GM10266 (cell line): ENCODE measurements at regions not wholly inside any gene's neighbourhood (a gene's known extent, or its start where the extent isn't known, plus 50 kb on each side); places are given as distances from the start of the nearest gene placed in this dataset.

Experiments used
- DNase-seq: peaks from one replicate; pipeline ENCODE4 v3.0.0; 2012; ENCODE audit errors: extremely low spot score
- CTCF ChIP-seq: IDR thresholded peaks from 2 replicates; pipeline ENCODE4 v1.5.1; 2012; ENCODE audit warnings: mild to moderate bottlenecking, low read depth; ENCODE audit not compliant: control insufficient read depth, insufficient read depth; ENCODE audit errors: missing control alignments

GRCh38 chr9:23220957-23221356 is 605.1 kb downstream of the ELAVL2 start:
- no peak for DNase-seq
- no peak for TF ChIP-seq CTCF

GRCh38 chr9:23229890-23230317 is 596.1 kb downstream of the ELAVL2 start:
- TF ChIP-seq CTCF, result no peak
- no peak for DNase-seq

DNA sequence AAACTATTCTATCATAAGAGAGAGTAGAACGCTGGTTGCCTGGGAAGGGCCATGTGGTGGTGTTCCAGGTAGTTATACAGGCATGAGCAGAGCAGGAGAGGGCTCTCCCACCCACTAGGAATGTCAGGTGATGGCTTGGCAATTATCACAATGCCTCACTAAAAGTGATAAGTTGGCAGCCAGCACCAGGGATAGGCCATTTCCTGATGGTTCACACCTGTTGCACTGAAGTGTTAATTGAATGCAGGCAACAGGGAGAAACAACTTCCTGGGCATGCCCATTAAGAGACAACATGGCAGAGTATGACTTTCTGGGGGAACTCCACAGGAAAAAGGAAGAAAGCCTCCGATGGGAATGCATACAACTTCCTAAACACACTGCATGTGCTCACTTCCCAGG is 593.2 kb downstream of the ELAVL2 start:
- no peak for DNase-seq
- no peak for TF ChIP-seq CTCF

- DNase-seq, result no peak
- no peak for TF ChIP-seq CTCF
Measured at GRCh38 chr9:23243523-23243922, 582.5 kb downstream of the ELAVL2 start.

DNA sequence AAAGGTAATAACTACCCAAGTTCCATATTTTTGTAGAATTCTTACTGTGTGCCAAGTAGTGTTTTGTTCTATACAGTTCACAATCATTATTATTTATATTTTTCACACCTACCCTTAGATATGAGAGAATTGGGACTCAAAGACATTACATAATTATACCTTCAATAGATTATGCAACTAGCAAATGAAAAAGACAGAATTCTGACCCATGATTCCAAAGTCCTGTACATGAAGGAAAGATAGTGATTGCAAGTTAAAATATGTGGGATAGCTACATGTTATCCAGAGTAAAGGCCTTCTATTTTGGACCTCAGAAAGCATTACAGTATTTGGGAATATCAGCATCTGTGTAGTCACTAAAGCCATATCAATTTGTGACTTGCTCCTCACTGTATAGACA is 581.0 kb downstream of the ELAVL2 start:
- DNase-seq, result no peak
- no peak for TF ChIP-seq CTCF

DNA sequence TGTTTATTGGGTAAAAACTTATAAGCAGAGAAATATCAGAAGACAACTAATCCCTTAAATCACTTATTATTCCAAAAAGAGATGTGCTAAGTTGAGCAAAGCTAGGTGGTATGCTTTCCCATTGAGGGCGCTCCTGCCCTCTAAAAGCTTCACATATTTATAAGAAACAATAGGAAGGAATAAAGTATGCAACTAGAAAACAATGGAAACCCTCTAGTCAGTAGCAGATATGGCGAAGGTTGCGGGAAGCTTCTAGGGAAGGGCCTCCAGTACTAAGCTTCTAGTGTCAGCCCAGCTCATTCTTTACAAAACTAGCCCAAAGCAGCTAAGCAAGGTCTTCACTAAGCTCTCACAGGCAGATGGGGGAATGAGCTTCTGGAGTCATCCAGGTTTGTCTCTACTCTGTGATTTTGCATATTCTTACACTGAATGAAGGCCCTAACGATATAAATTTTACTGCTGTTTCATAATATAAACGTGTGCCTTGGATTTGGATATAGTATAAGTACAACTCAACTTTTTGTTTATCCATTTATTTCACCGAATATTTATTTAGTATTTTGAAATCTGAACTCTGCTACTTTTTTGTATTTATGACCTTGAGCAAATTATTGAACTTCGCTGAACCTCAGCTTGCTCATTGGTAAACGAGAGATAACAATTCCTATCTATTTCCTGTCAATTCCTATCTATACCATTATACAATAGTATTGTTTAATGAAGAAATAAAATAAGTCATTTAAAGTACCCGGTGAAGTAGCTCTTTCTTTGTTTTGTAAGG is 571.4 kb downstream of the ELAVL2 start:
- no peak for TF ChIP-seq CTCF
- no peak for DNase-seq

- TF ChIP-seq CTCF, result no peak
- DNase-seq, result no peak
Measured at GRCh38 chr9:23255346-23255745, 570.7 kb downstream of the ELAVL2 start.
